ENCODE measurements at regions not wholly inside any gene's neighbourhood (a gene's known extent, or its start where the extent isn't known, plus 50 kb on each side); places are given as distances from the start of the nearest gene placed in this dataset.
"Not testable (repeated sequence)": the region's sequence is repeated elsewhere in the genome, so short reads cannot be mapped to it uniquely, and the experiment has no call there.

GRCh38 chr3:24545887-24546286, 51.2 kb upstream of the THRB start:
- DNase-seq = no peak

- DNase-seq = no peak
Measured at GRCh38 chr3:24548278-24548677, 53.6 kb upstream of the THRB start.

GRCh38 chr3:24550588-24550987, 55.9 kb upstream of the THRB start:
- DNase-seq = no peak

GRCh38 chr3:24551626-24552025, 57.0 kb upstream of the THRB start:
- DNase-seq = no peak

- no peak for DNase-seq
Measured at GRCh38 chr3:24562895-24563294, 68.2 kb upstream of the THRB start.

- DNase-seq = no peak
Measured at GRCh38 chr3:24565053-24565452, 70.4 kb upstream of the THRB start.

GRCh38 chr3:24565656-24566055, 71.0 kb upstream of the THRB start:
- no peak for DNase-seq

- no peak for DNase-seq
Measured at GRCh38 chr3:24566927-24567326, 72.3 kb upstream of the THRB start.

GRCh38 chr3:24572409-24572808, 77.8 kb upstream of the THRB start:
- not testable (repeated sequence) for DNase-seq

GRCh38 chr3:24573576-24573975, 78.9 kb upstream of the THRB start:
- no peak for DNase-seq

GRCh38 chr3:24578324-24578723, 83.7 kb upstream of the THRB start:
- no peak for DNase-seq

GRCh38 chr3:24578951-24579421, 84.3 kb upstream of the THRB start:
- no peak for DNase-seq

GRCh38 chr3:24582431-24583403, 88.1 kb upstream of the THRB start:
- DNase-seq = no peak

- DNase-seq = no peak
Measured at GRCh38 chr3:24586920-24587319, 92.3 kb upstream of the THRB start.

GRCh38 chr3:24588629-24589512, 94.2 kb upstream of the THRB start:
- DNase-seq = no peak

GRCh38 chr3:24589513-24589851, 94.8 kb upstream of the THRB start:
- DNase-seq = no peak

GRCh38 chr3:24589931-24590880, 95.6 kb upstream of the THRB start:
- DNase-seq = no peak

- DNase-seq = no peak
Measured at GRCh38 chr3:24591191-24591590, 96.5 kb upstream of the THRB start.

- DNase-seq = no peak
Measured at GRCh38 chr3:24591661-24592555, 97.3 kb upstream of the THRB start.

- DNase-seq = no peak
Measured at GRCh38 chr3:24594161-24594560, 99.5 kb upstream of the THRB start.

- DNase-seq = no peak
Measured at GRCh38 chr3:24595796-24596195, 101.1 kb upstream of the THRB start.

- DNase-seq = no peak
Measured at GRCh38 chr3:24596626-24597025, 102.0 kb upstream of the THRB start.
